ENCODE measurements at regions not wholly inside any gene's neighbourhood (a gene's known extent, or its start where the extent isn't known, plus 50 kb on each side); places are given as distances from the start of the nearest gene placed in this dataset.
"Not testable (repeated sequence)": the region's sequence is repeated elsewhere in the genome, so short reads cannot be mapped to it uniquely, and the experiment has no call there.

GRCh38 chr15:35281515-35281914 is 196.4 kb upstream of the NANOGP8 start:
- no peak for DNase-seq

DNA sequence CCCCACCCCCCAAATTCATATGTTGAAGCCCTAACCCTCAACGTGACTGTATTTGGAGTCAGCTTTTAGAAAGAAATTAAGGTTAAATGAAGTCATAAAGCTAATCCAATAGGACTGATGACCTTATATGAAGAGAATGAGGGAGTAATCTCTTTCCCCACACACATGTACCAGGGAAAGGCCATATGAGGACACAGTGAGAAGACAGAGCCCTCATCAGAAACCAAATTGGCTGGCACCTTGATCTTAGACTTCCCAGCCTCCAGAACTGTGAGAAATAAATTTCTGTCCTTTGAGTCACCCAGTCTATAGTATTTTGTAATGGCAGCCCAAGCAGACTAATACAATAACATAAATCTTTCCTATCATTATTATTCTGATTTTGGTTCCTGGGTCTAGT is 194.7 kb upstream of the NANOGP8 start:
- no peak for DNase-seq

- DNase-seq: no peak
Observed at GRCh38 chr15:35271371-35272043, 186.4 kb upstream of the NANOGP8 start.

DNA sequence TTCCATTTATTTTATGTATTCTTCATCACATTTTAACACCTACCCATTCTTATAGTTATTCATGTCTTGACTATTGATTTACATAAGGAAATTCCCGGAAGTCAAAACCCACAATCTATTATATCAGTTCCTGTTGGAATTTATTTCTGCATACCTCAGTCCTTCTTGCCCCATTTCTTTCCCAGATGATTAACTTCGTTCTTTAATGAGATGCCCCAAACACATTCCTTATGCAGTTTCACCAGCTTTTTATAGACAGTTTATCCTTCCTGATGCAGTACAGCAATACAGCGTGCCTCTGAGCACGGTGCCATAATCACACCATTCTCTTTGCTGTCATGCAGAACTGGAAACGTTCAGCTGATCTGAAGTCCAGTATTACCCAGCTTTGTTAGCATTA is 175.8 kb upstream of the NANOGP8 start:
- no peak for DNase-seq

DNA sequence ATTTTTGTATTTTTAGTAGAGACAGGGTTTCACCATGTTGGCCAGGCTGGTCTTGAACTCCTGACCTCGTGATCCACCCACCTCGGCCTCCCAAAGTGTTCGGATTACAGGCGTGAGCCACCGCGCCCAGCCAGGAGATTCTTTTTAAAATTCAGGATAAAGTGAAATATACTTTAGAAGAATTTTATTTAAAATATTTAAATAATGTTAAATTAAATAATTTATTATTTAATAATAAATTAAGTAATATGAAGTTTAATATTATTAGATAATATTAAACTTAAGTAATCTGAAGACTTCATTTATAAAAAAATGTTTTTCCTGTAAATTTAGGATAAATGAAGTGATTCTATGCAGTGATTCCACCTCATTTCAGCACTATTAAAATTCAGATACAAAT is 175.2 kb upstream of the NANOGP8 start:
- not testable (repeated sequence) for DNase-seq

DNA sequence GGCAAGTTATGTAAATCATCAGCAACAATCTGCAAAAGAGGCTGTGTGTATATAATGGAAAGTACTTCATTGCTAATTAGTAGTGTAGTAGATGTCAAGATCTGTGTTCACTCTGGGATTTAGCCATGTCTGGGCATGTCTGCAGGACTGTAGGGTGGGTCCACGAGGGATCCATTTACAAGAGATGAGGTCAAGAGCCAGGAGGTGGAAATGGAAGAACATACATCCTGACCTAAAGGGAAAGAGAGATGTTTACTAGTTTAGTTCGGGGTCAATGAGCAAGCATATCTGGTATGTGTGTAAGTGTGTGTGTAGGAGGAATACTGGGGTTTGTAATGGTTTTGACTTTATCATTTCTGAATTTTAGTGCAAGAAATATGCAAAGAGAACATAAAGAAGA is 171.5 kb upstream of the NANOGP8 start:
- no peak for DNase-seq

- DNase-seq: no peak
Observed at GRCh38 chr15:35256141-35256540, 171.0 kb upstream of the NANOGP8 start.

- not testable (repeated sequence) for DNase-seq
Observed at GRCh38 chr15:35254908-35255307, 169.8 kb upstream of the NANOGP8 start.

- DNase-seq: no peak
Observed at GRCh38 chr15:35254062-35254461, 169.0 kb upstream of the NANOGP8 start.

DNA sequence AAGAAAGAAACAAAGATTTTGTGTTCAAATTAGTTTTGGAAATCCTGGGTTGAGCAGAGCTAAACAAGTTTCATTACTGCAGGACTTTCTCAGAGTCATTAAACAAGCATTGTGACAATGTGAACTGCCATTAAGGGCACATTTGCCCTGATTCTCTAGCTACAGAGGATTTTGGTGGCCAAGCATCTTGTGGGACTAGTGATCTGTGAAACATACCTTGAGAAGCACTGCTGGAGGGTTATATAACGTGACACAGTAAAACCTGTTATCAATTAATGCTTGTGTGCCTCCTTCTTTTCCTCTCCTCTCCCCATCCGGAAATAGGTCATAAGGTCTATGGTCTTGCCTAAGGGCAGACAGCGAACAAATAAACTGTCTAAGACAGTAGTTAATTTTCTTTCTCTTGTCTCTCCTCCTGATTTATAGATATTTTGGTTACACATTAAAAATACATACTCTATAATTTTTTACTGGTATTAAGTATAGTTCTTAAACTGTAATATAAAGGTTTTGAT is 167.3 kb upstream of the NANOGP8 start:
- DNase-seq: no peak

- DNase-seq: no peak
Observed at GRCh38 chr15:35247150-35247549, 162.1 kb upstream of the NANOGP8 start.

GRCh38 chr15:35246451-35246850 is 161.4 kb upstream of the NANOGP8 start:
- DNase-seq: no peak

GRCh38 chr15:35245681-35246080 is 160.6 kb upstream of the NANOGP8 start:
- DNase-seq: not testable (repeated sequence)

DNA sequence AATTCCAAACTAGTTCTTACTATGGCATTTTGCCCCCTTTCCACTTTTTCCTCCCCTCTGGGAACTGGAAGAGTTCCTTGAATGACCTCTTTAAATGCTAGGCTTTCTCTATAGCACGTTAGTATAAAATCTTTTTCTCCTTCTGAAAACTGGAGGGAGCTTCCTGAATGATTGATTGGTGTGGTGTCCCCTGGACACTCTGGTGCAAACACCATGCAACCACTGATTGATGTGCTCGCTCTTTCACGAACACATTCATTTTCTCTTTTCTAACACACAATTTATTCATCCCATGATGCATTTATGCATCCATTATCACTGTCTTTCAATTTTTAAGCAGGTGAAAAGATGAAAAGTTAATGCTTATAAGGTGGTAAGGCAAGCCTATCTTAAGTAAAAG is 159.1 kb upstream of the NANOGP8 start:
- DNase-seq: no peak

DNA sequence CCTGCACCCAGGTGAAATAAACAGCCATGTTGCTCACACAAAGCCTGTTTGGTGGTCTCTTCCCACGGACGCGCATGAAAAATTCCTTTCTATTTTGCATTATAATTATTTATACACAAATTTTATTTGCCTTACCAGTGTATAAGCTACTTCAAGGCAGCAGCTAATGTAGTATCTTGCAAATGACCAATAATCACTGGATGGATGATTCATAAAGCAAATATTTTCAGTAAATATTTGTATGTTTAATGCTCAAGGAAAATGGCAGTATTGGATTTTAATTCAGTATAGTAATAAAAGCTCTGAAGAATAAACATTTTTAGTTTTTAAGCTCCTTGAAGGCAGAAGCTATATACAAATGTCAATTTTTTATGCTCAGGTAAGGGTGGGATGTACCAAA is 158.7 kb upstream of the NANOGP8 start:
- DNase-seq: no peak

DNA sequence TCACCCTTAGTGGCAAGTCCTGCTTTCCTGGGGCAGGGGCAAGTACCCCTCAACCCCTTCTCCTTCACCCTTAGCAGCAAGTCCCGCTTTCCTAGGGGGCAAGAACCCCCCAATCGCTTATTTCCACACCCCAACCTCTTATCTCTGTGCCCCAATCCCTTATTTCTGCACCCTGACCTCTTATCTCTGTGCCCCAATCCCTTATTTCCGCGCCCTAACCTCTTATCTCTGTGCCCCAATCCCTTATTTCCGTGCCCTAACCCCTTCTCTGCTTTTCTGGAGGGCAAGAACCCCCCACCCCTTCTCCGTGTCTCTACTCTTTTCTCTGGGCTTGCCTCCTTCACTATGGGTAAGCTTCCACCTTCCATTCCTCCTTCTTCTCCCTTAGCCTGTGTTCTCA is 154.6 kb upstream of the NANOGP8 start:
- not testable (repeated sequence) for DNase-seq

DNA sequence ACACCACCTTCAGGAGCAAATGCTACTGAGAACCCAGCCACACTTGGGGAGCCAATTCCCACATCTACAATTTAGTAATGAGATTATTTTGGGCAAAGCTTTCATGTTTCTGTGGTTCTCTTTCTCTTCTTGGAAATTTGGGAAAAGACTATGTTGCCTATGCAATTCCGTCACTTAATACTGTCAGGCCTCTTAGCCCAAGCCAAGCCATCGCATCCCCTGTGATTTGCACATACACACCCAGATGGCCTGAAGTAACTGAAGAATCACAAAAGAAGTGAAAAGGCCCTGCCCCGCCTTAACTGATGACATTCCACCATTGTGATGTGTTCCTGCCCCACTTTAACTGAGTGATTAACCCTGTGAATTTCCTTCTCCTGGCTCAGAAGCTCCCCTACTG is 153.4 kb upstream of the NANOGP8 start:
- not testable (repeated sequence) for DNase-seq

- no peak for DNase-seq
Observed at GRCh38 chr15:35229085-35229484, 144.0 kb upstream of the NANOGP8 start.

- DNase-seq: no peak
Observed at GRCh38 chr15:35218215-35218614, 133.1 kb upstream of the NANOGP8 start.

DNA sequence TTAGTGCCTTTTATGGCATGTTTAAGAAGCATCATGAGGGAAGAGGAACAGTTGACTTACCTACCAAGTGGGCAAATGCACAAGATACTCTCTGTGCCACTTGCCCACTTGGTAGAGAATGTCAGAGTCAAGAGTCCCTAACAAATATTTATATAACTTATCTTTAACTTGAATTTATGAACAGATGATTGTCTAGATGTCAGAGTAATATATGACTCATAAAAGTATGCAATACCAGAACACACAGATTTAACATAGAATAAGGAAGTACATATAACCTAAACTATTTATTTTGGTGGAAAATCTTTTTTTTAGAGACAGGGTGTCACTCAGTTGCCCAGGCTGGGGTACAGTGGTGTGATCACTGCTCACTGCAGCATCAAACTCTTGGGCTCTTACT is 130.0 kb upstream of the NANOGP8 start:
- DNase-seq: no peak

DNA sequence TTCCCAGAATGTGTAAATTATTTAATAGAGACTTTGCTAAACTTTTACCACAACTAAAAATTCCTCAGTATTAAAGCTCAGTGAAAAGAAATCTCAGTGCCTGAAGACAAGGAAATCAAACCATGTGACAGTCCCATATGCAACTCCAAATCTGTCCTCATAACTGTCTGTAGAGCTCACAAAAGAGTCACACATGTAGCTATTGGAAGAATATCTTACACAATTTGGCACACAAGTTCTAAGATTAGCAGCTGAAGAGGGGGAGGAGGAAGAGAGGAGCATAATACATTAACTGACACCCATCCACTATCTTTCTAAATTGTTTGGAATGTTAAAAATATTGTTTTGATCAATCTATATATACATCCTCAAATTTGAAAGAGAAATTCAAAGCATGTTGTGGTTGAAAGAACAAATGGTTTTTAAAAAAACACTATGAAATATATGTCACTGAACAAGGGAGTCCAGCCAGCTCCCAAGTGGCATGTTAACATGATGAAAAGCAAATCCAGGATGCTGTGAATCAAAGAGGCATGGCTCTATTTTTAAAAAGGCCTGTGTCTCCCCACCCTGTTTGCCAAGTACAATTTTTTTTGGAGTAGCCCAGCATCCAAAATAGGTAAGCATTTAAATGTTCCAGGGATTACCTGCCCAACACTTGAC is 126.3 kb upstream of the NANOGP8 start:
- DNase-seq: no peak

DNA sequence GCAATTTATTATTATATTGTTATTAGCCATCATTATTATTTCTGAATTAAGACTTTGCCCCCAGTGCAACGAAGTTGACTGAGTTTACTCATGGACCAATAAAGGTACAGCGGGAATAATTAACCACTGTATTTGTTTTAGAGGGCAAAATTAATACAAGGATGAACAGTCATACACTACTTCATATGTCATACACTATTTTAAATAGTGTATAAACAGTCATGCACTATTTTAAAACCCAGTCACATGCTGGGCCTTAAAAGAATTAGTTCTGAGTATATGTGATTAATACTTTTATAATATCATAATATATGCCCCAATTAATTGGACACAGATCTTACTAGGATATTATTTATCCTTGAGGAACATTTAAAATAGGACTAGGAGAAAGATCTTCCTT is 125.3 kb upstream of the NANOGP8 start:
- DNase-seq: no peak

GRCh38 chr15:35209838-35210237 is 124.7 kb upstream of the NANOGP8 start:
- DNase-seq: no peak

DNA sequence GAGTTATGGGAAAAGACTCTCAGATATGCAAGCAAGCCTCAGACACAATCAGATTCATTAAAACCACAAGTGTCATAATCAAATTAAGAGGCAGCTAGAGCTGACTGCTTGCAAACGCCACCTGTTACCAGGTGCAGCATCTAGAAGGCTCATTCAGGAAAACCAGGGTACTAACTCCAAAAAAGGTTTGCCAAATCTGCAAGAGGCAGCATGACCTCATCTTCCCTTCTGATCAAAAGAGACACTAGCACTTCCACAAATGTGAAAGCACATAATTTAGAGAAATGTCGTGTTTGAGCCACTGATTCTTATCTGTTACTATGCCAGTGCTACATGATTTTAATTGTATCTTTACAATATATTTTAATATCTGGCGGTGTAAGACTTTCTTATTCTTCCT is 123.3 kb upstream of the NANOGP8 start:
- no peak for DNase-seq

Data from hematopoietic multipotent progenitor cell treated with erythropoietin and hydrocortisone succinate and interleukin-3 and kit ligand, for 6 days (in vitro differentiated cells).